Thyroid gland (tissue), 4 donors: ENCODE measurements at regions not wholly inside any gene's neighbourhood (a gene's known extent, or its start where the extent isn't known, plus 50 kb on each side); places are given as distances from the start of the nearest gene placed in this dataset.

Experiments used
- CTCF ChIP-seq, 6 experiments: fragments of 200-600 bp in 3 of 6; fragments of 450-650 bp in 3 of 6; sonication (generic) in 3 of 6; IDR thresholded peaks; one replicate each; pipeline ENCODE4 v1.5.1; 2016 to 2019; ENCODE audit warnings: antibody characterized with exemption in 6 of 6, mild to moderate bottlenecking in 2 of 6, inconsistent platforms in 1 of 6, moderate library complexity in 1 of 6
- POLR2A ChIP-seq, 2 donors: fragments of 450-650 bp; IDR thresholded peaks; one replicate each; pipeline ENCODE4 v1.6.1; 2017; ENCODE audit warnings: antibody characterized with exemption in 2 of 2, mild to moderate bottlenecking in 2 of 2, moderate library complexity in 1 of 2

- TF ChIP-seq CTCF (IDR thresholded peaks at IDR 0.05) = no peak
- TF ChIP-seq POLR2A (IDR thresholded peaks at IDR 0.05) = no peak
Measured at GRCh38 chr4:174016251-174016650, 267.2 kb downstream of the FBXO8 start.
